ENCODE measurements at regions not wholly inside any gene's neighbourhood (a gene's known extent, or its start where the extent isn't known, plus 50 kb on each side); places are given as distances from the start of the nearest gene placed in this dataset.
"Not testable (repeated sequence)": the region's sequence is repeated elsewhere in the genome, so short reads cannot be mapped to it uniquely, and the experiment has no call there.

DNA sequence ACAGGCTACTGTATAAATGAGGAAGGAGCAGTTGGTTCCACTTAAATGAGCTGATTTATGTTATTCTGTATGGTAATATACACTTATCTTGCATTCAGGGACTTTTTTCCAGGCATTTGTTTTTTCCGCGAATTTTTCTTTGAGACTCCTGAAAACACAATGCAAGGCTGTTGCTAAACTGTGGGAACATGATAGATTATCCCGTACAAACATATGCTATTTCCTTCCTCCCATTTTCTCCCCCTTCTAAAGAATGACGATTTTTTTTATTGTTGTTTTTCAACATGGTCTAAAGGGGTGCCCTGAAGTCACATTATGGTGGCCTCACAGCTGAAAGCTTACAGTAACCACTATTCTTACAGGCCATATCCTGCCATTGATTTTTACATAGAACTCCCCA lies 523.9 kb upstream of the NRP1 start:
- TF ChIP-seq, protein P1, sequence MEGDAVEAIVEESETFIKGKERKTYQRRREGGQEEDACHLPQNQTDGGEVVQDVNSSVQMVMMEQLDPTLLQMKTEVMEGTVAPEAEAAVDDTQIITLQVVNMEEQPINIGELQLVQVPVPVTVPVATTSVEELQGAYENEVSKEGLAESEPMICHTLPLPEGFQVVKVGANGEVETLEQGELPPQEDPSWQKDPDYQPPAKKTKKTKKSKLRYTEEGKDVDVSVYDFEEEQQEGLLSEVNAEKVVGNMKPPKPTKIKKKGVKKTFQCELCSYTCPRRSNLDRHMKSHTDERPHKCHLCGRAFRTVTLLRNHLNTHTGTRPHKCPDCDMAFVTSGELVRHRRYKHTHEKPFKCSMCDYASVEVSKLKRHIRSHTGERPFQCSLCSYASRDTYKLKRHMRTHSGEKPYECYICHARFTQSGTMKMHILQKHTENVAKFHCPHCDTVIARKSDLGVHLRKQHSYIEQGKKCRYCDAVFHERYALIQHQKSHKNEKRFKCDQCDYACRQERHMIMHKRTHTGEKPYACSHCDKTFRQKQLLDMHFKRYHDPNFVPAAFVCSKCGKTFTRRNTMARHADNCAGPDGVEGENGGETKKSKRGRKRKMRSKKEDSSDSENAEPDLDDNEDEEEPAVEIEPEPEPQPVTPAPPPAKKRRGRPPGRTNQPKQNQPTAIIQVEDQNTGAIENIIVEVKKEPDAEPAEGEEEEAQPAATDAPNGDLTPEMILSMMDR (conservative IDR thresholded peaks at IDR 0.05; ENCODE audit: low read depth, low read length): no peak
- no peak for DNase-seq (ENCODE audit: low read depth)
- H3K4me3 ChIP-seq (ENCODE audit: low read length): no peak overlapping the region

DNA sequence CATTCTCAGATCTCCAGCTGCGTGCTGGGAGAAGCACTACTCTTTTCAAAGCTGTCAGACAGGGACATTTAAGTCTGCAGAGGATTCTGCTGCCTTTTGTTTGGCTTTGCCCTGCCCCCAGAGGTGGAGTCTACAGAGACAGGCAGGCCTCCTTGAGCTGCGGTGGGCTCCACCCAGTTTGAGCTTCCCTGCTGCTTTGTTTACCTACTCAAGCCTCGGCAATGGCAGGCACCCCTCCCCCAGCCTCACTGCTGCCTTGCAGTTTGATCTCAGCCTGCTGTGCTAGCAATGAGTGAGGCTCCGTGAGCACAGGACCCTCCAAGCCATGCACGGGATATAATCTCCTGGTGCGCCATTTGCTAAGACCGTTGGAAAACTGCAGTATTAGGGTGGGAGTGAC lies 518.8 kb upstream of the NRP1 start:
- not testable (repeated sequence) for DNase-seq (ENCODE audit: low read depth); H3K4me3 ChIP-seq (ENCODE audit: low read length)

DNA sequence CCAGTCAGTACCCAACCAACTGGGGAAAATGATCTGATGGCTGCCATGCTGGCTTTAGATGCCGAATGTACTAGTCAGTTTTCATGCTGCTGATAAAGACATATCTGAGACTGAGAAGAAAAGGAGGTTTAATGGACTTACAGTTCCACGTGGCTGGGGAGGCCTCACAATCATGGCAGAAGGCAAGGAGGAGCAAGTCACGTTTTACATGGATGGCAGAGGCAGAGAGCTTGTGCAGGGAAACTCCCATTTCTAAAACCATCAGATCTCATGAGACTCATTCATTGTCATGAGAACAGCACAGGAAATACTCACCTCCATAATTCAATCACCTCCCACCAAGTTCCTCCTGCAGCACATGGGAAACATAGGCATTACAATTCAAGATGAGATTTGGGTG lies 508.9 kb upstream of the NRP1 start:
- H3K4me3 ChIP-seq (ENCODE audit: low read length): no peak overlapping the region
- TF ChIP-seq, protein P1 (conservative IDR thresholded peaks at IDR 0.05; ENCODE audit: low read depth, low read length): no peak
- DNase-seq (ENCODE audit: low read depth): no peak

DNA sequence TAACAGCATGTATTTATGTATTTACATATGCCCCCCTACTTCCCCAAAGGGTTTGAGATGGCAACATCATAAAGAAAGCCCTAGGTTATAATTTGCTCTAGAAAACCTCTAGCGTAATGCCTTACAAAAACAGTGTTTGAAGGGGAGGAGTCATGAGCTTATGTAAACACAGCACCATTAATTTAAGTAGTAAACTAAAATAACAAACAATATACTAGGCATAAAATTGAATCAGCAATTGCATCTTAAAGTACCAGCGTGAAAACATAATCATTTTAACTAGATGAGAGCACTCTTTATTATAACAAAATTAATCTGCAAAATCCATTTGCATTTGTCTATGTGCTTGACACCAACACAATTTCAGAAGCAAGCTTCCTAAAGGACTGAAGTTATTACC lies 507.2 kb upstream of the NRP1 start:
- DNase-seq (ENCODE audit: low read depth): no peak
- H3K4me3 ChIP-seq (ENCODE audit: low read length): no peak overlapping the region
- TF ChIP-seq, protein P1 (conservative IDR thresholded peaks at IDR 0.05; ENCODE audit: low read depth, low read length): no peak

DNA sequence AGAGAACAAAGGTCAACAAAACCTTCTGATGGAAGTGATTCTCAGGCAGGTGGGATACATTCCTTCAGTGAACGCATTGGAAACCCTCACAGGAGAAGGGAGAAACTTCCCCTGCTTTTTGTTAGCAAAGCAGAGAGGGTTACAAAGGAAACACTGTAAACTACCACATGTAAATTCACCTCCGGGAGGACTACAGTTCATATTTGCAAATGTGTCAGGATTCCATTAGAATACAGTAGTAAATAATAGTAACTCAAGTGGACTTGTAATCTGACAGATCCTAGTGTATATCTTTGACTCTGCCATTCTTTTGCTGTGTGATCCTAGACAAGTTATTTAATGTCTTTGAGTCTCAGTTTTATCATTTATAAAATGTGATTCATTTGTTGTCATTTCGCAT lies 504.3 kb upstream of the NRP1 start:
- no peak for DNase-seq (ENCODE audit: low read depth)
- H3K4me3 ChIP-seq (ENCODE audit: low read length): no peak overlapping the region
- TF ChIP-seq, protein P1 (conservative IDR thresholded peaks at IDR 0.05; ENCODE audit: low read depth, low read length): no peak

DNA sequence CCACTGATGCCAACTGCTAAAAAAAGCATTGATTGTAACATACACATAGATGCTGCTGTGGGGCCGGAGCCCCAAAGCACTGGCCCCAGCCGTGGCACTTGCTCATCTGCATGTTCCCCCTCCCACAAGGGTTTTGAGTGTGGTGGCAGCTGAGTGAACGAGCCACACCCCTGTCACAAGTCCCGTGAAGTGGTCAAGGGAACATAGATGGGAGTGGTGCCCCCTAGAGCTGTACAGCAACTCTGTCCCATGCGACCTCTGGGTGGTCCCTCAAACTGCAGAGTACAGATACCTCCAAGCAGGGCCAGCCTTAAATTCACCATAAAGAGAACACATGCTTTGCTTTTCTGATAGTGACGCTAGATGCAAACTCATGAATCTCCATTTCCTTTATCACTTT lies 503.3 kb upstream of the NRP1 start:
- H3K4me3 ChIP-seq (ENCODE audit: low read length): no peak overlapping the region
- DNase-seq (ENCODE audit: low read depth): no peak
- TF ChIP-seq, protein P1 (conservative IDR thresholded peaks at IDR 0.05; ENCODE audit: low read depth, low read length): no peak

DNA sequence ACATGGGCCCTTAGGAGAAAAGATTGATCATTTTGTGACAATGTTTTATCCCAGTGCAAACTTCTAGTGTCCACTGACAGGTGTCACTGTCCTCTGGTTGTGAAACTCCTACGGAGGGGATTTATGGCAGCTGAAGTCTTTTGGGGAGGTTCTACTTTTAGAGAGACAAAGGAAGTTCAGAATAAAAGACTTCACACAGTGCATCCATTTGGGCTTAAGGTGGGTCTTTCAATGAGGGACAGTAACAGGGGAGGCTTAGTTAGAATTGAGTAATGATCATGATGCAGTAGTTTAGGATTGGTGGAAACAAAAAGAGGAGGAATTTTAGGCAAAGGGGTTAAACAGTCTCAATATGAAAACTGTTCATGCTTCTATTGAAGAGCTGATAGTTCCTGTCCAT lies 501.1 kb upstream of the NRP1 start:
- TF ChIP-seq, protein P1 (conservative IDR thresholded peaks at IDR 0.05; ENCODE audit: low read depth, low read length): no peak

DNA sequence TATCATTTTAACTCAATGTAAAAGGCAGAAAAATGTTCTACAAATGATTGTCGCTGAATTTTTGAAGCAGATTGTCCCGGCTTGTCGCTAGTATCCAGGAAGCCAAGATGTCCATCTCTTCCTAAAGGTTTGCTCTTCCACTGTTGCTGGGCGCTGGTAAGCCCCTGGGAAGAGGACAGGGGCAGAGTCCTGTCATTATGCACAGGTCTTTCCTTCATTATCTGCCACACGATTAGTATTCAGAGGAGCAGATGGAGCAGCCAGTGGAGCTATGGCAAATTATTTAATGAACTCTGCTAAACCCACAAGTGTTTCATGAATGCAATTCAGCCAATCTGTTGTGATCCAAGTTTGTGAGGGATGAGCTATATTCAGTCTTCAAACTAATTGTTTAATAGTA lies 499.1 kb upstream of the NRP1 start:
- TF ChIP-seq, protein P1 (conservative IDR thresholded peaks at IDR 0.05; ENCODE audit: low read depth, low read length): no peak
- no peak for DNase-seq (ENCODE audit: low read depth)
- H3K4me3 ChIP-seq (ENCODE audit: low read length): no peak overlapping the region

More for the DNA sequence above, 501.1 kb upstream of the NRP1 start:
- H3K4me3 ChIP-seq (ENCODE audit: low read length): no peak overlapping the region
- DNase-seq (ENCODE audit: low read depth): no peak
